Esophagus squamous epithelium (tissue), 4 donors: ENCODE measurements at regions not wholly inside any gene's neighbourhood (a gene's known extent, or its start where the extent isn't known, plus 50 kb on each side); places are given as distances from the start of the nearest gene placed in this dataset.

Experiments
- CTCF ChIP-seq, 6 experiments: fragments of 450-650 bp in 4 of 6; fragments of 200-600 bp in 2 of 6; sonication (generic) in 2 of 6; IDR thresholded peaks; one replicate each; pipeline ENCODE4 v1.5.1; 2016 to 2019; ENCODE audit warnings: antibody characterized with exemption in 6 of 6, mild to moderate bottlenecking in 4 of 6, moderate library complexity in 4 of 6
- POLR2A ChIP-seq, 4 donors: fragments of 450-650 bp; IDR thresholded peaks; one replicate each; pipeline ENCODE4 v1.6.1; 2017; ENCODE audit warnings: antibody characterized with exemption in 4 of 4, mild to moderate bottlenecking in 4 of 4, moderate library complexity in 3 of 4

- TF ChIP-seq CTCF (IDR thresholded peaks at IDR 0.05) (no peak), POLR2A (IDR thresholded peaks at IDR 0.05) (no peak)
Observed at GRCh38 chr18:8991155-8991554, 111.3 kb upstream of the NDUFV2 start.
